ENCODE measurements at regions not wholly inside any gene's neighbourhood (a gene's known extent, or its start where the extent isn't known, plus 50 kb on each side); places are given as distances from the start of the nearest gene placed in this dataset.
"Not testable (repeated sequence)": the region's sequence is repeated elsewhere in the genome, so short reads cannot be mapped to it uniquely, and the experiment has no call there.

GRCh38 chr5:97501286-97501964, 318.4 kb upstream of the RIOK2 start:
- POLR2A ChIA-PET: no interaction called here

GRCh38 chr5:97501965-97502305, 318.9 kb upstream of the RIOK2 start:
- H3K36me3 Mint-ChIP-seq (ENCODE audit: insufficient read depth, unreplicated experiment): no peaks in the 10 kb centered on the region
- CTCF ChIA-PET: no interaction called here
- intact Hi-C loops (cut with micrococcal nuclease; ENCODE audit: unreplicated experiment): loop anchor here (5.0 kb wide), 1 partner anchor 695 kb away; no protein-coding TSS in a partner anchor

More at GRCh38 chr5:97501286-97501964, 318.4 kb upstream of the RIOK2 start:
- Mint-ChIP-seq H3K27me3 (ENCODE audit: insufficient read depth, unreplicated experiment) (no peaks in the 10 kb centered on the region), H3K4me1 (ENCODE audit: low read depth, unreplicated experiment) (no peaks in the 10 kb centered on the region), H3K9me3 (ENCODE audit: unreplicated experiment) (no peaks in the 10 kb centered on the region), H3K27ac (ENCODE audit: unreplicated experiment) (no peak overlapping the region), H3K36me3 (ENCODE audit: insufficient read depth, unreplicated experiment) (no peaks in the 10 kb centered on the region), H3K4me3 (ENCODE audit: unreplicated experiment) (no peak overlapping the region)
- no peaks in the 10 kb centered on the region for H3K9me3 ChIP-seq
- no peak for DNase-seq
- H3K27me3 ChIP-seq (replicated peaks; ENCODE audit: control insufficient read depth, insufficient read depth, low read length): no peaks in the 10 kb centered on the region
- CTCF ChIA-PET: no interaction called here
- BruUV-seq (replicated peaks): no TSS peak
- H3K4me3 ChIP-seq (ENCODE audit: low read depth, low read length): no peak overlapping the region
- TF ChIP-seq CTCF (IDR thresholded peaks at IDR 0.05; ENCODE audit: insufficient read depth in 1 of 2, low read depth in 1 of 2, low read length in 1 of 2, severe bottlenecking in 1 of 2, unreplicated experiment in 1 of 2): no peak
- no peaks in the 10 kb centered on the region for H3K36me3 ChIP-seq (ENCODE audit: control insufficient read depth, insufficient read depth, low read length)
- no peaks in the 10 kb centered on the region for H3K4me1 ChIP-seq
- intact Hi-C loops (cut with micrococcal nuclease; ENCODE audit: unreplicated experiment): loop anchor here (5.0 kb wide), 1 partner anchor 696 kb away; no protein-coding TSS in a partner anchor

GRCh38 chr5:97508864-97509263, 325.8 kb upstream of the RIOK2 start:
- H3K4me3 ChIP-seq (ENCODE audit: low read depth, low read length): no peak overlapping the region
- intact Hi-C loops (cut with micrococcal nuclease; ENCODE audit: unreplicated experiment): no loop called here

More at GRCh38 chr5:97501965-97502305, 318.9 kb upstream of the RIOK2 start:
- H3K9me3 Mint-ChIP-seq (ENCODE audit: unreplicated experiment): no peaks in the 10 kb centered on the region
- DNase-seq: no peak
- Histone ChIP-seq H3K36me3 (ENCODE audit: control insufficient read depth, insufficient read depth, low read length) (no peaks in the 10 kb centered on the region), H3K4me3 (ENCODE audit: low read depth, low read length) (no peak overlapping the region), H3K9me3 (no peaks in the 10 kb centered on the region), H3K4me1 (no peaks in the 10 kb centered on the region), H3K27me3 (replicated peaks; ENCODE audit: control insufficient read depth, insufficient read depth, low read length) (no peaks in the 10 kb centered on the region)
- TF ChIP-seq CTCF (IDR thresholded peaks at IDR 0.05; ENCODE audit: insufficient read depth in 1 of 2, low read depth in 1 of 2, low read length in 1 of 2, severe bottlenecking in 1 of 2, unreplicated experiment in 1 of 2): no peak
- no peaks in the 10 kb centered on the region for H3K27me3 Mint-ChIP-seq (ENCODE audit: insufficient read depth, unreplicated experiment)
- no TSS peak for BruUV-seq (replicated peaks)
- no peaks in the 10 kb centered on the region for H3K4me1 Mint-ChIP-seq (ENCODE audit: low read depth, unreplicated experiment)
- H3K4me3 Mint-ChIP-seq (ENCODE audit: unreplicated experiment): no peak overlapping the region
- no peak overlapping the region for H3K27ac Mint-ChIP-seq (ENCODE audit: unreplicated experiment)
- POLR2A ChIA-PET: no interaction called here

GRCh38 chr5:97519565-97519964, 336.5 kb upstream of the RIOK2 start:
- BruUV-seq (replicated peaks); H3K36me3 ChIP-seq (ENCODE audit: control insufficient read depth, insufficient read depth, low read length); H3K9me3 Mint-ChIP-seq (ENCODE audit: unreplicated experiment); H3K36me3 Mint-ChIP-seq (ENCODE audit: insufficient read depth, unreplicated experiment); H3K4me3 Mint-ChIP-seq (ENCODE audit: unreplicated experiment); POLR2A ChIA-PET; H3K27me3 ChIP-seq (replicated peaks; ENCODE audit: control insufficient read depth, insufficient read depth, low read length); H3K27ac Mint-ChIP-seq (ENCODE audit: unreplicated experiment); intact Hi-C loops (cut with micrococcal nuclease; ENCODE audit: unreplicated experiment); H3K4me1 Mint-ChIP-seq (ENCODE audit: low read depth, unreplicated experiment); H3K9me3 ChIP-seq; H3K27me3 Mint-ChIP-seq (ENCODE audit: insufficient read depth, unreplicated experiment); H3K4me1 ChIP-seq; CTCF ChIA-PET; DNase-seq; H3K4me3 ChIP-seq (ENCODE audit: low read depth, low read length): not testable (repeated sequence)

More at GRCh38 chr5:97508864-97509263, 325.8 kb upstream of the RIOK2 start:
- Histone ChIP-seq H3K27me3 (replicated peaks; ENCODE audit: control insufficient read depth, insufficient read depth, low read length) (no peaks in the 10 kb centered on the region), H3K36me3 (ENCODE audit: control insufficient read depth, insufficient read depth, low read length) (no peaks in the 10 kb centered on the region), H3K4me1 (no peaks in the 10 kb centered on the region), H3K9me3 (no peaks in the 10 kb centered on the region)
- Mint-ChIP-seq H3K9me3 (ENCODE audit: unreplicated experiment) (no peaks in the 10 kb centered on the region), H3K4me3 (ENCODE audit: unreplicated experiment) (no peak overlapping the region), H3K36me3 (ENCODE audit: insufficient read depth, unreplicated experiment) (no peaks in the 10 kb centered on the region), H3K27ac (ENCODE audit: unreplicated experiment) (no peak overlapping the region), H3K27me3 (ENCODE audit: insufficient read depth, unreplicated experiment) (no peaks in the 10 kb centered on the region), H3K4me1 (ENCODE audit: low read depth, unreplicated experiment) (no peaks in the 10 kb centered on the region)
- no peak for DNase-seq
- BruUV-seq (replicated peaks): no TSS peak
- ChIA-PET POLR2A (no interaction called here), CTCF (no interaction called here)
- TF ChIP-seq CTCF (IDR thresholded peaks at IDR 0.05; ENCODE audit: insufficient read depth in 1 of 2, low read depth in 1 of 2, low read length in 1 of 2, severe bottlenecking in 1 of 2, unreplicated experiment in 1 of 2): no peak

GRCh38 chr5:97523336-97523735, 340.3 kb upstream of the RIOK2 start:
- H3K4me3 Mint-ChIP-seq (ENCODE audit: unreplicated experiment); intact Hi-C loops (cut with micrococcal nuclease; ENCODE audit: unreplicated experiment); BruUV-seq (replicated peaks); H3K4me3 ChIP-seq (ENCODE audit: low read depth, low read length); H3K27ac Mint-ChIP-seq (ENCODE audit: unreplicated experiment); H3K4me1 ChIP-seq; H3K27me3 Mint-ChIP-seq (ENCODE audit: insufficient read depth, unreplicated experiment); H3K9me3 Mint-ChIP-seq (ENCODE audit: unreplicated experiment); H3K36me3 Mint-ChIP-seq (ENCODE audit: insufficient read depth, unreplicated experiment); POLR2A ChIA-PET; DNase-seq; CTCF ChIA-PET; H3K36me3 ChIP-seq (ENCODE audit: control insufficient read depth, insufficient read depth, low read length); H3K27me3 ChIP-seq (replicated peaks; ENCODE audit: control insufficient read depth, insufficient read depth, low read length); H3K4me1 Mint-ChIP-seq (ENCODE audit: low read depth, unreplicated experiment); H3K9me3 ChIP-seq: not testable (repeated sequence)
